HepG2 (cell line): ENCODE measurements at regions not wholly inside any gene's neighbourhood (a gene's known extent, or its start where the extent isn't known, plus 50 kb on each side); places are given as distances from the start of the nearest gene placed in this dataset.

ENCODE experiments used
- ATAC-seq: fragments of 200-7000 bp; cut with Tn5 transposase; 3 replicates; pipeline ENCODE4 v1.9.1; 2020; ENCODE audit warnings: mild to moderate bottlenecking, moderate library complexity
- BruUV-seq: library from RNA; stranded (reverse); fragments of 400-500 nt; replicated peaks from 2 replicates; lab custom pipeline; 2021; lab: Mats Ljungman, UMichigan
- CTCF ChIA-PET: fragments of 300-600 bp; formaldehyde crosslinking; extraction: SDS; loops from one replicate; lab custom pipeline; 2021; ENCODE audit warnings: low total read pairs, inconsistent platforms, low intra/inter-chr PET ratio; lab: Yijun Ruan, JAX
- POLR2A ChIA-PET: fragments of 350-600 bp; sonication (Branson Sonifier 250); formaldehyde crosslinking; loops from one replicate; lab custom pipeline; 2020; ENCODE audit warnings: antibody characterized with exemption, inconsistent platforms; lab: Yijun Ruan, JAX
- DNase-seq: peaks from one replicate; pipeline ENCODE4 v3.0.0-alpha.2; 2015; ENCODE audit warnings: low spot score
- FAIRE-seq: peaks from 3 replicates; lab custom pipeline; 2011; peaks lifted over from hg19 to GRCh38; lab: Jason Lieb, UNC
- H2AFZ ChIP-seq: one replicate; pipeline ENCODE4 v1.6.1; 2011; ENCODE audit warnings: low read length, inconsistent platforms
- H3K27ac ChIP-seq: fragments of 300-600 bp; 3 replicates; pipeline ENCODE4 v1.8.0; 2011; ENCODE audit warnings: mixed run types, mild to moderate bottlenecking, mixed read lengths, low read length, inconsistent platforms; ENCODE audit not compliant: insufficient read depth; ENCODE audit errors: extremely low read length
- H3K27me3 ChIP-seq, 2 experiments: fragments of 200-600 bp in 1 of 2; 2 replicates in 1 of 2; 3 replicates in 1 of 2; pipeline versions ENCODE4 v1.6.0 to v1.8.0; 2011; ENCODE audit warnings: low read length in 2 of 2, mild to moderate bottlenecking in 2 of 2, moderate library complexity in 2 of 2, inconsistent platforms in 1 of 2; ENCODE audit not compliant: insufficient read depth in 2 of 2, control insufficient read depth in 1 of 2
- H3K36me3 ChIP-seq, 2 experiments: fragments of 200-600 bp in 1 of 2; replicated peaks in 1 of 2; 2 replicates in 1 of 2; 3 replicates in 1 of 2; pipeline versions ENCODE4 v1.5.1 to v1.8.0; 2011; ENCODE audit warnings: low read length in 2 of 2, inconsistent platforms in 1 of 2; ENCODE audit not compliant: insufficient read depth in 2 of 2, control insufficient read depth in 1 of 2
- H3K4me1 ChIP-seq: 2 replicates; pipeline ENCODE4 v1.5.1; 2012; ENCODE audit warnings: low read length, inconsistent platforms; ENCODE audit not compliant: insufficient read depth
- H3K4me2 ChIP-seq: 2 replicates; pipeline ENCODE4 v1.6.0; 2011; ENCODE audit warnings: low read depth, low read length, inconsistent platforms
- H3K4me3 ChIP-seq, 3 experiments: fragments of 200-600 bp in 1 of 3; sonication (generic), shearing (Covaris generic) in 1 of 3; replicated peaks in 1 of 3; 2 replicates each; pipeline ENCODE4 v1.5.1; 2011 to 2016; ENCODE audit warnings: low read length in 3 of 3, inconsistent platforms in 2 of 3, low read depth in 2 of 3, mild to moderate bottlenecking in 2 of 3, control low read depth in 1 of 3, mixed read lengths in 1 of 3; ENCODE audit not compliant: insufficient read depth in 1 of 3
- H3K79me2 ChIP-seq: one replicate; pipeline ENCODE4 v1.6.1; 2011; ENCODE audit warnings: low read length, inconsistent platforms; ENCODE audit not compliant: insufficient read depth
- H3K9ac ChIP-seq: 2 replicates; pipeline ENCODE4 v1.6.0; 2011; ENCODE audit warnings: mild to moderate bottlenecking, low read depth, low read length, inconsistent platforms; ENCODE audit not compliant: insufficient read depth
- H3K9me3 ChIP-seq: 2 replicates; pipeline ENCODE4 v1.5.1; 2012; ENCODE audit warnings: mild to moderate bottlenecking, low read length
- H4K20me1 ChIP-seq: 2 replicates; pipeline ENCODE4 v1.6.0; 2011; ENCODE audit warnings: inconsistent platforms, mild to moderate bottlenecking, low read length, moderate library complexity; ENCODE audit not compliant: insufficient read depth
- EHMT2 ChIP-seq: fragments of 200-600 bp; sonication (generic); IDR thresholded peaks from 2 replicates; pipeline ENCODE4 v1.7.0; 2017; ENCODE audit warnings: antibody characterized with exemption, low read depth, low read length, borderline replicate concordance
- KDM2A ChIP-seq: sonication (generic); formaldehyde crosslinking; IDR thresholded peaks from 2 replicates; pipeline ENCODE4 v1.4.0; 2020; ENCODE audit warnings: low read depth, missing genetic modification reagents, borderline replicate concordance
- POLR2AphosphoS2 ChIP-seq: IDR thresholded peaks from 2 replicates; pipeline ENCODE4 v1.6.1; 2011; ENCODE audit warnings: low read depth, low read length, improper control_type of control experiment
- SATB2 ChIP-seq: sonication (generic); formaldehyde crosslinking; IDR thresholded peaks from 2 replicates; pipeline ENCODE4 v1.5.0; 2020; ENCODE audit warnings: missing genetic modification reagents
- THAP11 ChIP-seq: IDR thresholded peaks from 2 replicates; pipeline ENCODE4 v1.6.1; 2016; ENCODE audit warnings: missing biosample characterization, missing genetic modification reagents
- WIZ ChIP-seq: sonication (generic); formaldehyde crosslinking; IDR thresholded peaks from 2 replicates; pipeline ENCODE4 v1.5.1; 2020; ENCODE audit warnings: mild to moderate bottlenecking, missing genetic modification reagents
- ZHX1 ChIP-seq: sonication (generic); formaldehyde crosslinking; IDR thresholded peaks from 2 replicates; pipeline ENCODE4 v1.8.1; 2022; ENCODE audit warnings: low read depth, mild to moderate bottlenecking, missing genetic modification reagents
- ZNF609 ChIP-seq: sonication (generic); formaldehyde crosslinking; IDR thresholded peaks from 2 replicates; pipeline ENCODE4 v1.4.0; 2020; ENCODE audit warnings: mild to moderate bottlenecking, missing genetic modification reagents, borderline replicate concordance
- ZNF784 ChIP-seq: sonication (generic); formaldehyde crosslinking; IDR thresholded peaks from 2 replicates; pipeline ENCODE4 v1.5.1; 2020; ENCODE audit warnings: missing genetic modification reagents, mild to moderate bottlenecking, borderline replicate concordance
- WGBS: methylation state at CpG from one replicate; pipeline ENCODE4 v1.1.6; 2017; ENCODE audit warnings: low lambda C conversion rate; 5-methylcytosine and 5-hydroxymethylcytosine counted together
- in situ Hi-C: cut with HindIII; loops from 2 replicates; pipeline ENCODE4 v1.10.0; 2017; ENCODE audit warnings: low pct_unique_long_range_greater_than_20kb; ENCODE audit not compliant: extremely low pct_ligation_motif_present
- intact Hi-C: fragments of 100-400 bp; cut with micrococcal nuclease; formaldehyde crosslinking; loops from one replicate; pipeline ENCODE4 v1.10.0; 2022; ENCODE audit not compliant: unreplicated experiment
- TF ChIP-seq, protein P1 (sequence below): sonication (generic); formaldehyde crosslinking; IDR thresholded peaks from 2 replicates; pipeline ENCODE4 v1.8.0; 2022; ENCODE audit warnings: missing genetic modification reagents, low read depth, mild to moderate bottlenecking, borderline replicate concordance
- TF ChIP-seq, protein P2 (sequence below): sonication (generic); formaldehyde crosslinking; IDR thresholded peaks from 2 replicates; pipeline ENCODE4 v1.8.0; 2023; ENCODE audit warnings: mild to moderate bottlenecking, missing genetic modification reagents

DNA sequence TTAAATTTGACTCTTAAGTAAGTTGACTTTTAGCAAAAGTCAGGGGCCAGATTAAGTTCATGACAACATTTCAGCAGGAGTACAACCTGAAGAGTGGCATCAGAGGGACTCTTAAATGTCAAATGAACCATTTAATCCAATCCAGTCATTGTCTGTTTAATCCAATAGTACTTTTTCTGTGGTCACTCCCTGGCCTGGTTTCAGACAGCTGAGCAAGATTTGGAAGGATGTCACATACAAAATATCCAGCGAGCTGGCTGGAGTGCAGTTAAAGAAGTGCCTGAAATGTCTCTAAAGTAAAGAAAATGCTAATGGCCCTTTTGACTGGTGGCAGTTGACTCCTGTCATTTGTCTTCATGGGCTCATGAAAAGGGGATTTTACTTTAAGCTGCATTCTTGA is 1082.1 kb downstream of the AACS start:
- CTCF ChIA-PET: no interaction called here
- H3K4me3 ChIP-seq: no peak overlapping the region
- H3K4me1 ChIP-seq: no peaks in the 10 kb centered on the region
- in situ Hi-C loops (no loop called here), intact Hi-C loops (no loop called here)
- WGBS: 0% methylated on average over 1 of the region's 1 CpG
- DNase-seq (no peak), FAIRE-seq (no peak), ATAC-seq (no peak)
- no peaks in the 10 kb centered on the region for H4K20me1 ChIP-seq
- H3K27ac ChIP-seq: no peak overlapping the region
- no peaks in the 10 kb centered on the region for H3K27me3 ChIP-seq
- H2AFZ ChIP-seq: no peak overlapping the region
- BruUV-seq: no TSS peak
- H3K4me2 ChIP-seq: no peak overlapping the region
- no peak overlapping the region for H3K9ac ChIP-seq
- peaks cover 86% of the 10 kb centered on the region for H3K9me3 ChIP-seq
- TF ChIP-seq EHMT2 (no peak), ZNF784 (CRISPR knock-in tag) (no peak), SATB2 (CRISPR knock-in tag) (no peak), ZNF609 (CRISPR knock-in tag) (no peak), ZHX1 (CRISPR knock-in tag) (no peak), POLR2AphosphoS2 (no peak), WIZ (CRISPR knock-in tag) (no peak), THAP11 (CRISPR knock-in tag) (no peak), KDM2A (CRISPR knock-in tag) (no peak)
- TF ChIP-seq, protein P1, sequence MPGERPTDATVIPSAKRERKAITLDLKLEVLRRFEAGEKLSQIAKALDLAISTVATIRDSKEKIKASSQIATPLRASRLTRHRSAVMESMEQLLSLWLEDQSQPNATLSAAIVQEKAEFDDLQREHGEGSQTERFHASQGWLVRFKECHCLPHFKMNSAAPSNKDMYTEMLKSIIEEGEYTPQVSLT (CRISPR knock-in tag): no peak
- TF ChIP-seq, protein P2, sequence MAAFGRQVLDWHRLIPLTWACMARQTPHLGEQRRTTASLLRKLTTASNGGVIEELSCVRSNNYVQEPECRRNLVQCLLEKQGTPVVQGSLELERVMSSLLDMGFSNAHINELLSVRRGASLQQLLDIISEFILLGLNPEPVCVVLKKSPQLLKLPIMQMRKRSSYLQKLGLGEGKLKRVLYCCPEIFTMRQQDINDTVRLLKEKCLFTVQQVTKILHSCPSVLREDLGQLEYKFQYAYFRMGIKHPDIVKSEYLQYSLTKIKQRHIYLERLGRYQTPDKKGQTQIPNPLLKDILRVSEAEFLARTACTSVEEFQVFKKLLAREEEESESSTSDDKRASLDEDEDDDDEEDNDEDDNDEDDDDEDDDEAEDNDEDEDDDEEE (CRISPR knock-in tag): no peak
- POLR2A ChIA-PET: no interaction called here
- no peaks in the 10 kb centered on the region for H3K36me3 ChIP-seq
- H3K79me2 ChIP-seq: no peaks in the 10 kb centered on the region
